Kidney (tissue), 13 donors: ENCODE measurements at regions not wholly inside any gene's neighbourhood (a gene's known extent, or its start where the extent isn't known, plus 50 kb on each side); places are given as distances from the start of the nearest gene placed in this dataset.

Experiments
- DNase-seq, 5 donors: peaks; one replicate each; pipeline ENCODE4 v3.0.0-alpha.2; 2013 to 2020
- FAIRE-seq: peaks from 2 replicates; lab custom pipeline; 2012; peaks lifted over from hg19 to GRCh38; lab: Jason Lieb, UNC
- H3K27ac ChIP-seq, 2 donors: one replicate each; pipeline ENCODE4 v1.7.0; 2013; ENCODE audit warnings: low read depth in 2 of 2, low read length in 2 of 2, inconsistent platforms in 1 of 2
- H3K27me3 ChIP-seq: one replicate; pipeline ENCODE4 v1.7.1; 2013; ENCODE audit warnings: low read length, inconsistent platforms; ENCODE audit not compliant: control insufficient read depth, insufficient read depth
- H3K36me3 ChIP-seq, 3 donors: one replicate each; pipeline versions ENCODE4 v1.7.0 to v1.7.1; 2013; ENCODE audit warnings: low read length in 3 of 3, control low read depth in 1 of 3, inconsistent platforms in 1 of 3; ENCODE audit not compliant: insufficient read depth in 3 of 3, control insufficient read depth in 2 of 3
- H3K4me1 ChIP-seq, 3 donors: one replicate each; pipeline versions ENCODE4 v1.7.0 to v1.7.1; 2013; ENCODE audit warnings: low read length in 3 of 3, inconsistent platforms in 1 of 3, low read depth in 1 of 3; ENCODE audit not compliant: control insufficient read depth in 2 of 3, insufficient read depth in 2 of 3
- H3K4me3 ChIP-seq, 3 donors: one replicate each; pipeline versions ENCODE4 v1.7.0 to v1.8.1; 2013; ENCODE audit warnings: low read length in 3 of 3, control low read depth in 1 of 3, inconsistent platforms in 1 of 3
- H3K9ac ChIP-seq, 3 donors: one replicate each; pipeline versions ENCODE4 v1.7.0 to v1.7.1; 2013; ENCODE audit warnings: low read length in 3 of 3, control low read depth in 1 of 3, inconsistent platforms in 1 of 3
- H3K9me3 ChIP-seq, 3 donors: one replicate each; pipeline versions ENCODE4 v1.7.0 to v1.7.1; 2013; ENCODE audit warnings: low read length in 3 of 3, control low read depth in 1 of 3, inconsistent platforms in 1 of 3; ENCODE audit not compliant: control insufficient read depth in 2 of 3, insufficient read depth in 1 of 3
- intact Hi-C: fragments of 100-400 bp; cut with DNase I; formaldehyde crosslinking; loops from one replicate; pipeline ENCODE4 v1.11.1; 2022
- TF ChIP-seq, protein P1 (sequence below): IDR thresholded peaks from 3 replicates; pipeline ENCODE4 v1.5.1; 2012; ENCODE audit warnings: mild to moderate bottlenecking, moderate library complexity, borderline replicate concordance; ENCODE audit not compliant: insufficient read depth; ENCODE audit errors: extremely low read depth
- donor health status: control.
- donor health status: control.
- donor health status: control.
- donor health status: control.
- donor health status: control.
- donor health status: DM: yes; HTN: yes; CAD: no.
- donor health status: Normal renal cell carcinoma (clear cell type).

DNA sequence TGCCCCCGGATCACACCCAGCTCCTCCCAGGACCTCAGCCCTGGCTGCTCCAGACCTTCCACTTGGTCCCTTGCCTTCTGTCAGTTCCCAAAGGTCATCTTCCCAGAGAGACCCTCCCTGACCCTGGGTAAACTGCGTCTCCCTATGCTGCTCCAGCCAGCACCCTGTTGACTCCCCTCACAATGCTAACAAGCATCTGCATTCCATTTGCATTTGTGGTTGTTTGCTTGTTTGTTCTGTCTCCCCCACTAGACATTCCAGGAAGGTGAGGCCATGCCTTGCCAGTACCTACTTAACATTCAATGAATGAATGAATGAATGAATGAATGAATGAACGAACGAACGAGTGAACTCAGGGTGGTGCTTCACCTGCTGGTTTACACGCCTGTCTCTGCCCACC lies 171.2 kb downstream of the WSCD1 start:
- Histone ChIP-seq H3K9ac (no peak overlapping the region), H3K36me3 (no peaks in the 10 kb centered on the region), H3K9me3 (no peaks in the 10 kb centered on the region), H3K4me1 (no peaks in the 10 kb centered on the region), H3K27ac (no peak overlapping the region), H3K4me3 (no peak overlapping the region), H3K27me3 (no peaks in the 10 kb centered on the region)
- DNase-seq, result no peak
- TF ChIP-seq, protein P1, sequence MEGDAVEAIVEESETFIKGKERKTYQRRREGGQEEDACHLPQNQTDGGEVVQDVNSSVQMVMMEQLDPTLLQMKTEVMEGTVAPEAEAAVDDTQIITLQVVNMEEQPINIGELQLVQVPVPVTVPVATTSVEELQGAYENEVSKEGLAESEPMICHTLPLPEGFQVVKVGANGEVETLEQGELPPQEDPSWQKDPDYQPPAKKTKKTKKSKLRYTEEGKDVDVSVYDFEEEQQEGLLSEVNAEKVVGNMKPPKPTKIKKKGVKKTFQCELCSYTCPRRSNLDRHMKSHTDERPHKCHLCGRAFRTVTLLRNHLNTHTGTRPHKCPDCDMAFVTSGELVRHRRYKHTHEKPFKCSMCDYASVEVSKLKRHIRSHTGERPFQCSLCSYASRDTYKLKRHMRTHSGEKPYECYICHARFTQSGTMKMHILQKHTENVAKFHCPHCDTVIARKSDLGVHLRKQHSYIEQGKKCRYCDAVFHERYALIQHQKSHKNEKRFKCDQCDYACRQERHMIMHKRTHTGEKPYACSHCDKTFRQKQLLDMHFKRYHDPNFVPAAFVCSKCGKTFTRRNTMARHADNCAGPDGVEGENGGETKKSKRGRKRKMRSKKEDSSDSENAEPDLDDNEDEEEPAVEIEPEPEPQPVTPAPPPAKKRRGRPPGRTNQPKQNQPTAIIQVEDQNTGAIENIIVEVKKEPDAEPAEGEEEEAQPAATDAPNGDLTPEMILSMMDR, result no peak
- no peak for FAIRE-seq
- intact Hi-C loops, result no loop called here

DNA sequence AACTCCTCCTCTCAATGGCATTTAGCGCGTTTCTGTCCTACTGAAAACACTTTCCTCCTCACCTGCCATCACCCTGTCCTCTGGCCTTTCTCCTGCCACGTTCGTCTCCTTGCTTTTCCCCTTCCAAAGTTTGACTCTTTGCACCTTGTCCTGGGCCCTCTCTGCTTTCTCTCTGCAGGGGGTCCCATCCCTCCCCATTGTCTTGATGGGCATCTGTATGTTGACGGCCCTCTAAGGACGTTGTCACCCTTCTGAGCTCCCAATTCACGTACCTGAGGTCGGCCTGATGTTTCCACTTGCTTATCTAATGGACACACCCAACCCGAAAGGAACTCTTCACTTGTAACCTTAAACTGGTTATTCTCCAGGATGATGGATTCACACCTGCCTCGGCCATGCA lies 170.4 kb downstream of the WSCD1 start:
- Histone ChIP-seq H3K36me3 (no peaks in the 10 kb centered on the region), H3K9ac (no peak overlapping the region), H3K27ac (no peak overlapping the region), H3K27me3 (no peaks in the 10 kb centered on the region), H3K4me1 (no peaks in the 10 kb centered on the region), H3K9me3 (no peaks in the 10 kb centered on the region), H3K4me3 (no peak overlapping the region)
- DNase-seq (no peak), FAIRE-seq (no peak)
- intact Hi-C loops, result no loop called here
- TF ChIP-seq, protein P1, result no peak

DNA sequence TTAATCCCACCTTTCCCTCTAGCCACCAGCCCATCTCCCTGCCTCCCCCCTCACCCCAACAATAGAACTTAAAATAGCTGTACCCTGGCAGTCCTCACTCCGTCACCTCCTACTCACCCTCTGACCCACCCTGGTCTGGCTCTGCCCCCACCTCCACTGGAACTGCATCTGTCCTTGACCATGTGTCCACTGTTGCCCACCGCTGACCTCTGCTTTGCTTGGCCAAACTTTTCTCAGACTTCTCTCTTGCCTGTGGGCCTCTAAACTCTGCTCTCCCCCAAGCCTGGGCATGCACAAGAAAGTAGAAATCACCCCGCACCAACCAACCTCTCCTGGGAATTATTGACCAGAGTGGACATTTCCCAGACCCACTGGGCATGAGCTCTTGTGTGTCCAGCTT lies 169.8 kb downstream of the WSCD1 start:
- Histone ChIP-seq H3K27me3 (no peaks in the 10 kb centered on the region), H3K36me3 (no peaks in the 10 kb centered on the region), H3K4me1 (no peaks in the 10 kb centered on the region), H3K4me3 (no peak overlapping the region), H3K9ac (no peak overlapping the region), H3K27ac (no peak overlapping the region), H3K9me3 (no peaks in the 10 kb centered on the region)
- no peak for FAIRE-seq
- intact Hi-C loops, result no loop called here
- DNase-seq, result no peak
- TF ChIP-seq, protein P1, result no peak

DNA sequence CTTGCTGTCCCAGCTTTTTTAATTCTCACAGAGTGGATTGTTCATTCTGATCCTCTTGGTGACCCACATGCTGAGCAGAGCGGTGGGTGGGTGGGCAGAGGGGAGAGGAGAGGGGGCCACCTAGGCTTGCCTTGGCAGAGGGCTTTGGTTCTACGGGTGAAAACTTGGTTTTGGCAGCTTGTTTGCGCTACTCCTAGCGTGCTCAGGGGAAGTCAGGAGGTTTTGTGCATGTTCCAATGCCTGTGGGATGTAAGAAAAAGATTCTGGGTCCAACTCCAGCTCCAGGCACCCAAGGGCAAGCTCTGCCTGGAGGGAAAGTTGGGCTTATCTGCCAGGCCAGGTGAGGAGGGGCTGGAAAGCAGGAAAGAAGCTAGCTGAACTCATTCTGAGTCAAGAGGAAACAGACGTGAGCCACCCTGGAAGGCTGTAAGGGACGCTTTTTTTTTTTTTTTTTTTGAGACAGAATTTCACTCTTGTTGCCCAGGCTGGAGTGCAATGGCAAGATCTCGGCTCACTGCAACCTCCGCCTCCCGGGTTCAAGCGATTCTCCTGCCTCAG lies 169.1 kb downstream of the WSCD1 start:
- Histone ChIP-seq H3K4me3 (no peak overlapping the region), H3K36me3 (no peaks in the 10 kb centered on the region), H3K4me1 (no peaks in the 10 kb centered on the region), H3K27ac (no peak overlapping the region), H3K9me3 (no peaks in the 10 kb centered on the region), H3K9ac (no peak overlapping the region), H3K27me3 (no peaks in the 10 kb centered on the region)
- DNase-seq, result no peak
- intact Hi-C loops, result no loop called here
- FAIRE-seq, result no peak
- TF ChIP-seq, protein P1, result no peak
